Stimulated activated naive CD8-positive, alpha-beta T cell treated with anti-CD3 and anti-CD28 coated beads, Interleukin-15, Interleukin-2, amounts not matched to agents 100 ng/mL and 50 ng/mL, for 24 hours (primary cell): ENCODE measurements at regions not wholly inside any gene's neighbourhood (a gene's known extent, or its start where the extent isn't known, plus 50 kb on each side); places are given as distances from the start of the nearest gene placed in this dataset.

ENCODE experiments used
- H3K27ac Mint-ChIP-seq: one replicate; pipeline ENCODE4 v1.8.0; 2021; ENCODE audit warnings: mild to moderate bottlenecking, mixed read lengths
- H3K27me3 Mint-ChIP-seq: one replicate; pipeline ENCODE4 v1.8.0; 2021; ENCODE audit warnings: mixed read lengths
- H3K36me3 Mint-ChIP-seq: one replicate; pipeline ENCODE4 v1.8.0; 2021; ENCODE audit warnings: low read depth, mixed read lengths
- H3K4me1 Mint-ChIP-seq: one replicate; pipeline ENCODE4 v1.8.0; 2021; ENCODE audit warnings: low read depth, mixed read lengths
- H3K4me3 Mint-ChIP-seq: one replicate; pipeline ENCODE4 v1.8.0; 2021; ENCODE audit warnings: mild to moderate bottlenecking, mixed read lengths
- H3K9me3 Mint-ChIP-seq: one replicate; pipeline ENCODE4 v1.8.0; 2021; ENCODE audit warnings: mixed read lengths

GRCh38 chr2:219906114-219907010, 278.9 kb downstream of the SLC4A3 start:
- H3K27me3 Mint-ChIP-seq: peaks cover 5% of the 10 kb centered on the region

DNA sequence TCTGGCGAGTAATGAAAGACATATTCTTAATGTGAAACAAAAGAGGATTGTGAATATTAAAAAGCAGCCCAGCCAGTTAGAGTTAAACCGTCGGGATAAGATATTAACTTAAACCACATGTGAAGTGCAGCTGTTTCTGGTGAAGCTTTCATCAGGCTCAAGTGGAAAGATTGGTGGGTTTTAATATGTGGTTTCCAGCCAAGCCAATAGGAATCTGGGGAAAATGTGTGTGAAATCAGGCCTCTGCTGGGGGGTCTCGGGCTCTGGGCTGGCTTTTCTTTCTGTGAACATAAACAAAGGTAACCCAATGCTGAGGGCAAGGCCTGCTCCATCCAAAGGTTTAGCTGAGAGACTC, 279.6 kb downstream of the SLC4A3 start:
- no peaks in the 10 kb centered on the region for H3K4me1 Mint-ChIP-seq

More at GRCh38 chr2:219906114-219907010, 278.9 kb downstream of the SLC4A3 start:
- Mint-ChIP-seq H3K4me3 (no peak overlapping the region), H3K27ac (no peak overlapping the region), H3K4me1 (no peaks in the 10 kb centered on the region), H3K9me3 (no peaks in the 10 kb centered on the region), H3K36me3 (no peaks in the 10 kb centered on the region)

GRCh38 chr2:219908538-219908937, 281.1 kb downstream of the SLC4A3 start:
- Mint-ChIP-seq H3K27ac (no peak overlapping the region), H3K36me3 (no peaks in the 10 kb centered on the region), H3K4me3 (no peak overlapping the region), H3K4me1 (no peaks in the 10 kb centered on the region), H3K9me3 (no peaks in the 10 kb centered on the region), H3K27me3 (no peaks in the 10 kb centered on the region)

More for the DNA sequence above, 279.6 kb downstream of the SLC4A3 start:
- no peak overlapping the region for H3K27ac Mint-ChIP-seq
- H3K9me3 Mint-ChIP-seq: no peaks in the 10 kb centered on the region
- H3K4me3 Mint-ChIP-seq: no peak overlapping the region
- peaks cover 5% of the 10 kb centered on the region for H3K27me3 Mint-ChIP-seq
- no peaks in the 10 kb centered on the region for H3K36me3 Mint-ChIP-seq

GRCh38 chr2:219911541-219911940, 284.1 kb downstream of the SLC4A3 start:
- Mint-ChIP-seq H3K4me1 (no peaks in the 10 kb centered on the region), H3K27ac (no peak overlapping the region), H3K36me3 (no peaks in the 10 kb centered on the region), H3K27me3 (no peaks in the 10 kb centered on the region), H3K9me3 (no peaks in the 10 kb centered on the region), H3K4me3 (no peak overlapping the region)

- H3K27me3 Mint-ChIP-seq: no peaks in the 10 kb centered on the region
- no peak overlapping the region for H3K27ac Mint-ChIP-seq
These were observed 285.1 kb downstream of the SLC4A3 start for GRCh38 chr2:219912491-219912921.

GRCh38 chr2:219914577-219914976, 287.1 kb downstream of the SLC4A3 start:
- Mint-ChIP-seq H3K36me3 (no peaks in the 10 kb centered on the region), H3K27ac (no peak overlapping the region), H3K4me1 (no peaks in the 10 kb centered on the region), H3K4me3 (no peak overlapping the region), H3K9me3 (no peaks in the 10 kb centered on the region), H3K27me3 (no peaks in the 10 kb centered on the region)

More at GRCh38 chr2:219912491-219912921, 285.1 kb downstream of the SLC4A3 start:
- no peaks in the 10 kb centered on the region for H3K9me3 Mint-ChIP-seq
- no peaks in the 10 kb centered on the region for H3K4me1 Mint-ChIP-seq
- H3K4me3 Mint-ChIP-seq: no peak overlapping the region
- H3K36me3 Mint-ChIP-seq: no peaks in the 10 kb centered on the region

DNA sequence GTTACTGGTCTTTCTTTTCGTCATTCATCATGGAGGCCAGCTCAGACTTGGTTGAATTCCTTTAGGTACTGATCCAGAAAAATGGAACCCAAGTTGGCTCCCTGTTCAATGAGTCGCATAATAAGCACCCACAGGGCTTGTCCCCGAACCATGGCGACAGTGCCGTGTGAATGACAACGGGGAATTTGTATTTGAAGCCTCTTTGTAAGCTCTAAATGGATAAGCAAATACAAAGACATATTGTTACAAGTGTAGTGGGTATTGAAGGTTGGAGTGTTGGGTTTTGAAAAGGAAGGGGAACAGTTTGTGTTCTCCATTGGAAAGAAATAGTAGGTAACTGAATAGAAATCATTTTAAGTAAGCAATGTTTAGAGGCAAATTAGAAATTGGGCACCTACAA, 288.9 kb downstream of the SLC4A3 start:
- Mint-ChIP-seq H3K36me3 (no peaks in the 10 kb centered on the region), H3K4me3 (no peak overlapping the region), H3K9me3 (no peaks in the 10 kb centered on the region), H3K27ac (no peak overlapping the region), H3K4me1 (no peaks in the 10 kb centered on the region), H3K27me3 (no peaks in the 10 kb centered on the region)

GRCh38 chr2:219916726-219917440, 289.5 kb downstream of the SLC4A3 start:
- Mint-ChIP-seq H3K27ac (no peak overlapping the region), H3K36me3 (no peaks in the 10 kb centered on the region), H3K4me3 (no peak overlapping the region), H3K4me1 (no peaks in the 10 kb centered on the region), H3K27me3 (no peaks in the 10 kb centered on the region), H3K9me3 (no peaks in the 10 kb centered on the region)

DNA sequence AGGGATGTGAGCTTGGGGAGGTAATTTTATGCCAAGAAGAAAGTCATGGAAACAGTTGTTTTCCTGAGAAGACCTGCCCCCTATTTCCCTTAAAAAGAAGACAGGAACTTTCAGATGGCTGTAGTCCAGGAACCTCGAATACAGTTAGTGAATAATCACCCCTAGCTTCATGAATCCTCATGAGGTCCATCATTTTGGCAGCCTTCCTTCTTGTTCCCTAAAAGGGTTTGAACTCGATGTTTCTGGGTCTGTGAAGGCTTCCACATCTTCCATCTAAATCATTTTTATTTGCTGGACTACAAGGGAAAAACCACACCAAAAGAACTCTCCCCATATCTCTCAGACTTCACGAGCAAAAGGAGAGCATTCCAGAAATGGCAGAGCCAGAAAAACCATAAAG, 290.8 kb downstream of the SLC4A3 start:
- no peaks in the 10 kb centered on the region for H3K4me1 Mint-ChIP-seq

DNA sequence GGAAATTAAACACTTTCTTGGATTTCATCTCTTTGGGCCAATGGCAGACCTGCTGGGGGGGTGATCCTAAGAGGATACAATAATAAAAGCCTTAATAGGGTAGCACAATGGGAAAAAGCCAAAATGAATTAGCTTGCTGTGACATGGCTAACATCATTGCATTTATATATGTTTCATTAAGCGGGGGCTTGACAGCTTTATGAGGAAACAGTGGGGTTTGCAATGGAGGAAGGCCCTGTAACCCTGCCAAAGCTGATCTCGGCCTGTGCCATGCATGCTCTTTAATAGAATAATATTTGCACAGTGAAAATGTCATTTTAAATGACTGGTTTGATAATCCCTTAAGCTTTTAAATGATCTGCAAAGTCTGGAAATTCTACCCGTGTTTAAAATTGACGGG, 291.5 kb downstream of the SLC4A3 start:
- no peaks in the 10 kb centered on the region for H3K36me3 Mint-ChIP-seq
- no peaks in the 10 kb centered on the region for H3K27me3 Mint-ChIP-seq
- H3K27ac Mint-ChIP-seq: no peak overlapping the region
- no peaks in the 10 kb centered on the region for H3K9me3 Mint-ChIP-seq
- H3K4me1 Mint-ChIP-seq: no peaks in the 10 kb centered on the region
- H3K4me3 Mint-ChIP-seq: no peak overlapping the region

More for the DNA sequence above, 290.8 kb downstream of the SLC4A3 start:
- H3K9me3 Mint-ChIP-seq: no peaks in the 10 kb centered on the region
- no peak overlapping the region for H3K27ac Mint-ChIP-seq
- no peak overlapping the region for H3K4me3 Mint-ChIP-seq
- H3K36me3 Mint-ChIP-seq: no peaks in the 10 kb centered on the region
- no peaks in the 10 kb centered on the region for H3K27me3 Mint-ChIP-seq

- H3K4me1 Mint-ChIP-seq: no peaks in the 10 kb centered on the region
- no peaks in the 10 kb centered on the region for H3K36me3 Mint-ChIP-seq
- H3K27ac Mint-ChIP-seq: no peak overlapping the region
- H3K4me3 Mint-ChIP-seq: no peak overlapping the region
- H3K27me3 Mint-ChIP-seq: no peaks in the 10 kb centered on the region
- H3K9me3 Mint-ChIP-seq: no peaks in the 10 kb centered on the region
These were observed 292.1 kb downstream of the SLC4A3 start for GRCh38 chr2:219919506-219919905.

DNA sequence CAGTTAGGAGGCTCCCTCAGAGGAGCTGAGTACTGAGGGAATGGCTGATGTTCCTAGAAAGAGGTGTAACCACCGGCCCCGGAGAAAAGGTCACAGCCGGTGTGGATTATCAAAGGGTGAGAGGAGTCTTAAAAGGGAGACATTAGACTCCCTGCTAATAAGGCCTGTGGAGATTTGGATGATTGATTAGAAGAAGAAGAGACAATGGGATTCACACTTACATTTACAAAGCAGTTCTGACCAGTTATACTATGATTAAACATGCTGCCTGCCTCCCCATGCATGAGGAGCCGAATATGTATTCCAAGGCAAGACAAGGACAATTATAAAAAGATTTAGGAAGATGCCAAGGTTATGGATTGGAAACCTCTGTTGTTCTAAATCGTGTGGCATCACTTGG, 302.4 kb downstream of the SLC4A3 start:
- H3K27ac Mint-ChIP-seq: no peak overlapping the region
- no peak overlapping the region for H3K4me3 Mint-ChIP-seq
- H3K27me3 Mint-ChIP-seq: no peaks in the 10 kb centered on the region
- no peaks in the 10 kb centered on the region for H3K9me3 Mint-ChIP-seq
- H3K36me3 Mint-ChIP-seq: no peaks in the 10 kb centered on the region
- no peaks in the 10 kb centered on the region for H3K4me1 Mint-ChIP-seq

DNA sequence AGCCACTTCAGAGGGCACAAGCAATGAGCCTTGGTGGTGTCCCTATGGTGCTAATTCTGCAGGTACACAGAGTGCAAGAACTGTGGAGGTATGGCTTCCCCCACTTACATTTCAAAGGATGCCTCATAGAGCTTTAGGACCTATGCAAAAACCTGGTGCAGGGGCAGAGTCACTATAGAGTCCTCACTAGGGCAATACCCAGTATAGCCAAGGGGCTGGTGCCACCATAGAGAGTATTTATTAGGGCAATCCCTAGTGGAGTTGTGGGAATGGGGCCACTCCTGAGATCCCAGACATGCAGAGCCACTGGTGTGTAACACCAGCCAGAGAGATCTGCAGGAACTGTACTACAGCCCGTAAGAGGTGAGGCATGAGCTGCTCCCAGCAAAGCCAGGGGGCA, 312.2 kb downstream of the SLC4A3 start:
- Mint-ChIP-seq H3K36me3 (no peaks in the 10 kb centered on the region), H3K4me1 (no peaks in the 10 kb centered on the region), H3K4me3 (no peak overlapping the region), H3K27ac (no peak overlapping the region), H3K9me3 (peaks cover 3% of the 10 kb centered on the region), H3K27me3 (no peaks in the 10 kb centered on the region)

- Mint-ChIP-seq H3K27ac (no peak overlapping the region), H3K4me3 (no peak overlapping the region), H3K4me1 (no peaks in the 10 kb centered on the region), H3K27me3 (peaks cover 8% of the 10 kb centered on the region), H3K36me3 (no peaks in the 10 kb centered on the region), H3K9me3 (no peaks in the 10 kb centered on the region)
These were observed 317.4 kb downstream of the SLC4A3 start for GRCh38 chr2:219944866-219945265.

DNA sequence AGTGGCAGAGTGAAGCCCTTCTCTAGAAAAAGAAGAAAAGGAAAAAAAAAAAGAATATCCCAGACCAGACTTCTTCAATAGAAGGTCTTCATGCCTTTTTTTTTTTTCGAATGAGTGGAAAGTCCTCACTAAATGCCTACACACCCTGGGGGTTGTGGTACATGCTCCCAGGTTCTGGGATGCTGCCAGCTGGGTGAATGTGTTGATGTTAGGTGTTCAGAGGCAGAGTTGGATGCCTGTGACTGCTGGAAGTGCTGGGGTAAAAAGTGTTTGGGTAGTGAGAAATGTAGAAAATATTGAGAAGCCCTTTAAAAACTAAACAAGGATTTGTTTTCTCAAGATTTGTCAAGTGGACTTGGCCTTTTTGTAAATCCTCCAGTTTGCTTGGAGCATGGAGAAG, 318.6 kb downstream of the SLC4A3 start:
- H3K9me3 Mint-ChIP-seq: no peaks in the 10 kb centered on the region
- no peak overlapping the region for H3K4me3 Mint-ChIP-seq
- H3K4me1 Mint-ChIP-seq: no peaks in the 10 kb centered on the region
- peaks cover 8% of the 10 kb centered on the region for H3K27me3 Mint-ChIP-seq
- H3K36me3 Mint-ChIP-seq: no peaks in the 10 kb centered on the region
- H3K27ac Mint-ChIP-seq: no peak overlapping the region
